Astrocyte (in vitro differentiated cells and primary cell): ENCODE measurements at regions not wholly inside any gene's neighbourhood (a gene's known extent, or its start where the extent isn't known, plus 50 kb on each side); places are given as distances from the start of the nearest gene placed in this dataset.
A peak's percentile ranks its signal among the peaks of the same experiment; 100 is the strongest.

Source experiments
- DNase-seq: peaks from one replicate; pipeline ENCODE4 v3.0.0-alpha.2; 2010; ENCODE audit warnings: low read depth
- FAIRE-seq: peaks from 2 replicates; lab custom pipeline; 2011; peaks lifted over from hg19 to GRCh38; lab: Jason Lieb, UNC
- H2AFZ ChIP-seq: 2 replicates; pipeline ENCODE4 v1.6.0; 2012; ENCODE audit warnings: low read depth, low read length, inconsistent platforms
- H3K27ac ChIP-seq: 2 replicates; pipeline ENCODE4 v1.5.1; 2011; ENCODE audit warnings: low read depth, low read length, inconsistent platforms
- H3K27me3 ChIP-seq: 2 replicates; pipeline ENCODE4 v1.6.0; 2011; ENCODE audit warnings: low read length, inconsistent platforms; ENCODE audit not compliant: insufficient read depth
- H3K36me3 ChIP-seq: 2 replicates; pipeline ENCODE4 v1.5.1; 2011; ENCODE audit warnings: low read length, inconsistent platforms; ENCODE audit not compliant: insufficient read depth
- H3K4me1 ChIP-seq: 2 replicates; pipeline ENCODE4 v1.5.1; 2011; ENCODE audit warnings: low read length, inconsistent platforms; ENCODE audit not compliant: insufficient read depth
- H3K4me2 ChIP-seq: 2 replicates; pipeline ENCODE4 v1.6.0; 2012; ENCODE audit warnings: low read length, inconsistent platforms
- H3K4me3 ChIP-seq: 2 replicates; pipeline ENCODE4 v1.5.1; 2011; ENCODE audit warnings: low read depth, mild to moderate bottlenecking, low read length, inconsistent platforms; ENCODE audit not compliant: insufficient read depth
- H3K79me2 ChIP-seq: 2 replicates; pipeline ENCODE4 v1.6.0; 2012; ENCODE audit warnings: mild to moderate bottlenecking, low read length, inconsistent platforms; ENCODE audit not compliant: insufficient read depth
- H3K9ac ChIP-seq: 2 replicates; pipeline ENCODE4 v1.6.0; 2012; ENCODE audit warnings: mild to moderate bottlenecking, low read length, inconsistent platforms
- H3K9me3 ChIP-seq: 2 replicates; pipeline ENCODE4 v1.5.1; 2012; ENCODE audit warnings: low read depth, mild to moderate bottlenecking, low read length, inconsistent platforms; ENCODE audit not compliant: insufficient read depth
- H4K20me1 ChIP-seq: 2 replicates; pipeline ENCODE4 v1.6.0; 2012; ENCODE audit warnings: low read length, inconsistent platforms; ENCODE audit not compliant: insufficient read depth
- H3K27ac Mint-ChIP-seq: one replicate; pipeline ENCODE4 v1.8.0; 2021; ENCODE audit warnings: mild to moderate bottlenecking, mixed read lengths; ENCODE audit not compliant: unreplicated experiment
- H3K27me3 Mint-ChIP-seq: one replicate; pipeline ENCODE4 v1.8.0; 2021; ENCODE audit warnings: low read depth, mixed read lengths; ENCODE audit not compliant: unreplicated experiment
- H3K36me3 Mint-ChIP-seq: one replicate; pipeline ENCODE4 v1.8.0; 2021; ENCODE audit warnings: low read depth, mixed read lengths; ENCODE audit not compliant: unreplicated experiment
- H3K4me1 Mint-ChIP-seq: one replicate; pipeline ENCODE4 v1.8.0; 2021; ENCODE audit warnings: low read depth, mixed read lengths; ENCODE audit not compliant: unreplicated experiment
- H3K4me3 Mint-ChIP-seq: one replicate; pipeline ENCODE4 v1.8.0; 2021; ENCODE audit warnings: mild to moderate bottlenecking, moderate library complexity, mixed read lengths; ENCODE audit not compliant: unreplicated experiment
- H3K9me3 Mint-ChIP-seq: one replicate; pipeline ENCODE4 v1.8.0; 2021; ENCODE audit warnings: mild to moderate bottlenecking, mixed read lengths; ENCODE audit not compliant: unreplicated experiment
- EZH2 ChIP-seq: IDR thresholded peaks from 2 replicates; pipeline ENCODE4 v1.6.1; 2012; ENCODE audit warnings: mild to moderate bottlenecking, low read length, inconsistent platforms; ENCODE audit not compliant: insufficient read depth
- TF ChIP-seq, protein P1 (sequence below): IDR thresholded peaks from 2 replicates; pipeline ENCODE4 v1.5.1; 2011; ENCODE audit warnings: low read depth, mild to moderate bottlenecking, inconsistent platforms, low read length, moderate library complexity; ENCODE audit not compliant: insufficient read depth

DNA sequence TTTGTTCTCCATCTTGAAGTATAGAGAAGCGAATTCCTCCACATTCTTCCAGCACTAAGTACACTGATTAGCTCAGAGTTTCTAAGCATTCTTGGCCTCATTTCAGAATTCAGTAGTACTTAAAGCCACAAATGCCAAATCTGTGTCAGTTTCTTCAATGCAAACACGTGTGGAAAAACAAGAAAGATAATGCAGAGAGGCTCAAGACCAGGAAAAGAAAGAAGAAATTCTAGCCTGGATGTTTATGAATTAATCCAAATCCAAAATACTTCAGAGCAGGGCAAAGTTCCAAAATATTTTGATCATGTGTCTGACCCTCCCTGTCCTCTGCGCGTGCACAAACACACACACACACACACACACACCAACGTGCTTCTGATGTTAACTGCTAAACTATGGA is 457.6 kb downstream of the SLCO4C1 start:
- Mint-ChIP-seq H3K36me3 (no peaks in the 10 kb centered on the region), H3K27ac (no peak overlapping the region), H3K27me3 (no peaks in the 10 kb centered on the region), H3K9me3 (no peaks in the 10 kb centered on the region), H3K4me1 (peaks cover 3% of the 10 kb centered on the region), H3K4me3 (no peak overlapping the region)
- H3K9ac ChIP-seq: no peak overlapping the region
- H3K4me2 ChIP-seq: no peak overlapping the region
- no peaks in the 10 kb centered on the region for H3K27me3 ChIP-seq
- no peaks in the 10 kb centered on the region for H3K9me3 ChIP-seq
- FAIRE-seq: no peak
- H4K20me1 ChIP-seq: no peaks in the 10 kb centered on the region
- DNase-seq: peak; percentile 56
- H3K4me1 ChIP-seq: no peaks in the 10 kb centered on the region
- no peak overlapping the region for H2AFZ ChIP-seq
- no peak overlapping the region for H3K27ac ChIP-seq
- no peaks in the 10 kb centered on the region for H3K79me2 ChIP-seq
- no peak for TF ChIP-seq EZH2
- TF ChIP-seq, protein P1, sequence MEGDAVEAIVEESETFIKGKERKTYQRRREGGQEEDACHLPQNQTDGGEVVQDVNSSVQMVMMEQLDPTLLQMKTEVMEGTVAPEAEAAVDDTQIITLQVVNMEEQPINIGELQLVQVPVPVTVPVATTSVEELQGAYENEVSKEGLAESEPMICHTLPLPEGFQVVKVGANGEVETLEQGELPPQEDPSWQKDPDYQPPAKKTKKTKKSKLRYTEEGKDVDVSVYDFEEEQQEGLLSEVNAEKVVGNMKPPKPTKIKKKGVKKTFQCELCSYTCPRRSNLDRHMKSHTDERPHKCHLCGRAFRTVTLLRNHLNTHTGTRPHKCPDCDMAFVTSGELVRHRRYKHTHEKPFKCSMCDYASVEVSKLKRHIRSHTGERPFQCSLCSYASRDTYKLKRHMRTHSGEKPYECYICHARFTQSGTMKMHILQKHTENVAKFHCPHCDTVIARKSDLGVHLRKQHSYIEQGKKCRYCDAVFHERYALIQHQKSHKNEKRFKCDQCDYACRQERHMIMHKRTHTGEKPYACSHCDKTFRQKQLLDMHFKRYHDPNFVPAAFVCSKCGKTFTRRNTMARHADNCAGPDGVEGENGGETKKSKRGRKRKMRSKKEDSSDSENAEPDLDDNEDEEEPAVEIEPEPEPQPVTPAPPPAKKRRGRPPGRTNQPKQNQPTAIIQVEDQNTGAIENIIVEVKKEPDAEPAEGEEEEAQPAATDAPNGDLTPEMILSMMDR: no peak
- no peaks in the 10 kb centered on the region for H3K36me3 ChIP-seq
- no peak overlapping the region for H3K4me3 ChIP-seq

DNA sequence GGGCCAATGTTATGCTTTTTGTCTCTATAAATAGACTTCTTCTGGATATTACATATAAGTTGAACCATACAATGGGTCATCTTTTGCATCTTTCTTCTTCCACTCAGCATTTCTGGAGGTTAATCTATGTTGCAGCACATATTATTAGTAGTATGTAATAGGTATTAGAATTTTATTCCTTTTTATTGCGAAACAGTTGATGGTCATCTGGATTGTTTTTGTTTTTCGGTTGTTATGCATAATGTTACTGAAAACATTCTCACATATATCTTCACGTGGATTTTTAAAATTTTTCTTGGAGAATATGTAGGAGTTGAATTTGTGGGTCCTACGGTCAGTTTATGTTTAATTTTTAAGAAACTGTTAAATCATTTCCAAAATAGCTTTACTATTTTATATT is 466.8 kb downstream of the SLCO4C1 start:
- DNase-seq: no peak
- Histone ChIP-seq H3K4me1 (no peaks in the 10 kb centered on the region), H3K27ac (no peak overlapping the region), H3K36me3 (no peaks in the 10 kb centered on the region), H3K27me3 (no peaks in the 10 kb centered on the region), H3K79me2 (no peaks in the 10 kb centered on the region), H4K20me1 (no peaks in the 10 kb centered on the region), H3K9me3 (no peaks in the 10 kb centered on the region), H3K4me2 (no peak overlapping the region), H2AFZ (no peak overlapping the region), H3K9ac (no peak overlapping the region), H3K4me3 (no peak overlapping the region)
- Mint-ChIP-seq H3K4me1 (no peaks in the 10 kb centered on the region), H3K36me3 (no peaks in the 10 kb centered on the region), H3K27me3 (no peaks in the 10 kb centered on the region), H3K9me3 (peaks cover 3% of the 10 kb centered on the region), H3K4me3 (no peak overlapping the region), H3K27ac (no peak overlapping the region)
- no peak for FAIRE-seq
- TF ChIP-seq, protein P1: no peak
- no peak for TF ChIP-seq EZH2

DNA sequence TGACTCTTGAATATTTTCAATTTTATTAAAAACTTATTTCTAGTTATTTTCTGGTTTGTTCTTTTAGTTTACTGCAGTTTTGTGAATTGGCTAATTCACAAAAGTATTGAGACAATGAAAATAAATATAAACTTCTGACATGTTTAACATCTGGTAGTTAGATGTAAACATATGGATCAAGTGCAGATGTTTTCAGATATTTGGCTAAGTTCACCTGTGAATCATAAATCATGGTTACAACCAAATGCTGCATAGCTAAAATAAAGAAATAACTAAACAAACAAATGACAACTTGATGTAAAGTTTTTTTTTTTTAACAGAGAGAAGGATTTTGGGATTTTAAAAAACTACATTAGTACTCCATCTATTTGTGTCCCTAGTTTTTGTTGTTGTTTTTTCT is 484.6 kb downstream of the SLCO4C1 start:
- H2AFZ ChIP-seq: no peak overlapping the region
- Mint-ChIP-seq H3K27ac (no peak overlapping the region), H3K4me1 (no peaks in the 10 kb centered on the region), H3K9me3 (no peaks in the 10 kb centered on the region), H3K4me3 (no peak overlapping the region), H3K27me3 (peaks cover 3% of the 10 kb centered on the region), H3K36me3 (no peaks in the 10 kb centered on the region)
- no peaks in the 10 kb centered on the region for H3K36me3 ChIP-seq
- H4K20me1 ChIP-seq: no peaks in the 10 kb centered on the region
- no peaks in the 10 kb centered on the region for H3K79me2 ChIP-seq
- no peak overlapping the region for H3K9ac ChIP-seq
- TF ChIP-seq, protein P1: no peak
- TF ChIP-seq EZH2: no peak
- FAIRE-seq (no peak), DNase-seq (no peak)
- no peak overlapping the region for H3K27ac ChIP-seq
- no peaks in the 10 kb centered on the region for H3K27me3 ChIP-seq
- H3K4me2 ChIP-seq: no peak overlapping the region
- H3K4me1 ChIP-seq: no peaks in the 10 kb centered on the region
- H3K4me3 ChIP-seq: no peak overlapping the region
- no peaks in the 10 kb centered on the region for H3K9me3 ChIP-seq
